Fibroblast of the aortic adventitia (primary cell): ENCODE measurements at regions not wholly inside any gene's neighbourhood (a gene's known extent, or its start where the extent isn't known, plus 50 kb on each side); places are given as distances from the start of the nearest gene placed in this dataset.

Source experiments
- DNase-seq: peaks from one replicate; pipeline ENCODE4 v3.0.0-alpha.2; 2010; ENCODE audit warnings: low read depth
- H3K4me3 ChIP-seq: 2 replicates; pipeline ENCODE4 v1.5.1; 2011; ENCODE audit warnings: low read depth, mild to moderate bottlenecking, control low read depth, low read length, moderate library complexity
- TF ChIP-seq, protein P1 (sequence below): IDR thresholded peaks from 2 replicates; pipeline ENCODE4 v1.5.1; 2011; ENCODE audit warnings: mild to moderate bottlenecking, low read length, control low read depth, inconsistent platforms; ENCODE audit not compliant: insufficient read depth

DNA sequence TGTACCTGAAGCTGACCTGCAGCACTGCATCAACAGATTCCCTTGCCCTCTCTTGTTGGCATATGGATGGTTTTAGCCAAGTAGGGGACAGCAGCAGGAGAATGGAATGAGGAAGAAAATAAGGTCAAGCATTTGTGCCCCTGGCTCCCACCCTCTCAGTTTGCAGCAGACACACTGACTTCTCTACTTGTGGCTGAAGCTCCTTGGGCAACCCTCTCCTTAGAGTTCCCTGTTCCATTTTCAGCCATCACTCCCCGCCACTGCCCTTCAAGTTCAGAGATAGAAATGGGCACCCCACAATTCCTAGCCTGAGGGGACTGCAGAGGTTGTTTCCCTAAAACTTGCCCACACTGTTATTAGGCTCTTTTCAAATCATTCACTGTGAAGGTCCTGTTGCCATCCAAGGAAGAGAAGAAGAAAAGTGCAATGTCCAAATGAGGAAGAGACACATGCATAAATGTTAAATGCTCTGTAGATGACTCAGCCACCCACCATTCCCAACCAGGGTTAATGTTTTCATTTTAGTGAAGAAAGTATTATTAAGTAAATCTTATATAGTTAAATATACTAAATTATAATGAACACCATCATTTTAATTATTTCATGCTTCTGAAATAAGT lies 295.9 kb upstream of the UBE2E2 start:
- H3K4me3 ChIP-seq = no peak overlapping the region
- TF ChIP-seq, protein P1, sequence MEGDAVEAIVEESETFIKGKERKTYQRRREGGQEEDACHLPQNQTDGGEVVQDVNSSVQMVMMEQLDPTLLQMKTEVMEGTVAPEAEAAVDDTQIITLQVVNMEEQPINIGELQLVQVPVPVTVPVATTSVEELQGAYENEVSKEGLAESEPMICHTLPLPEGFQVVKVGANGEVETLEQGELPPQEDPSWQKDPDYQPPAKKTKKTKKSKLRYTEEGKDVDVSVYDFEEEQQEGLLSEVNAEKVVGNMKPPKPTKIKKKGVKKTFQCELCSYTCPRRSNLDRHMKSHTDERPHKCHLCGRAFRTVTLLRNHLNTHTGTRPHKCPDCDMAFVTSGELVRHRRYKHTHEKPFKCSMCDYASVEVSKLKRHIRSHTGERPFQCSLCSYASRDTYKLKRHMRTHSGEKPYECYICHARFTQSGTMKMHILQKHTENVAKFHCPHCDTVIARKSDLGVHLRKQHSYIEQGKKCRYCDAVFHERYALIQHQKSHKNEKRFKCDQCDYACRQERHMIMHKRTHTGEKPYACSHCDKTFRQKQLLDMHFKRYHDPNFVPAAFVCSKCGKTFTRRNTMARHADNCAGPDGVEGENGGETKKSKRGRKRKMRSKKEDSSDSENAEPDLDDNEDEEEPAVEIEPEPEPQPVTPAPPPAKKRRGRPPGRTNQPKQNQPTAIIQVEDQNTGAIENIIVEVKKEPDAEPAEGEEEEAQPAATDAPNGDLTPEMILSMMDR = no peak
- DNase-seq = no peak

DNA sequence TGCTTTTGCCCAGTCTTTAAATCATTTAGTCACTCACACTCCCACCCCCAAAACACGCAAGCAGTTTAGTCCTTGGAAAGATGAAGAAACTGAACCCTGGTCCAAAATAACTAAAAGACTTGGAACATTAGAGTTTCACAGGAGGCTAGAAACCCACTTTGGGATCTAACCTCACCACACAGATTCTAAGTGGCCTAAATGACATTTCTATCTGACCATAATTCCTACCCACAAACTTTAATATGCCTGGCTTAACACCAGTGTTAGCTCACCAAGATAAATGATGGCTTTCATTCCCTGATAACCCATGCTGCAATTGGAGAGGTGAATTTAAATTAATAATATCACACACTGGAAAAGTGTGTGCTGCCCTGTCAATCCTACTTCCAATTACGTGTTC lies 295.3 kb upstream of the UBE2E2 start:
- TF ChIP-seq, protein P1 = no peak
- H3K4me3 ChIP-seq = no peak overlapping the region
- no peak for DNase-seq

DNA sequence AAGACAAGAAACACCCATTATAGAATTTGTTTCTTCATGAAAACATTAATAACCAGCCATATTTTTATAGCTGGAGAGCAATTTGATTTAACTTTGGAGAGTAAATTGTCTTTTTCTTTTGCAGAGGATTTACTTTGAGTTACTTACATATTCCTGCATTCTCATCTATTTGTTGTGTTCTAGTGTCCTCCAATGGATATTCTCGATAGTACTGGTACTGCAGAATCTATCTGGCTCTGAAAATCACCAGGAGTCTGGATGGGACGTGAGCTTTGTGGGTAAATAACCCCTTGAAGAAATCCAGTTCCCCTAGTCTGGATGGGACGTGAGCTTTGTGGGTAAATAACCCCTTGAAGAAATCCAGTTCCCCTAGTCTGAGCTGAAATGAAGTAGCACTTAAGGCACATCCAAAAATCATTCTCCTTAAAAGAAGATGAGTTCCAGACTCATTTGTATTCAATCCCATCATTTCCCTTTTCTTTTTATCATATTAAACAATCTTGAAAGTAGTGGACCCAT lies 294.1 kb upstream of the UBE2E2 start:
- DNase-seq = no peak
- no peak overlapping the region for H3K4me3 ChIP-seq
- TF ChIP-seq, protein P1 = no peak

DNA sequence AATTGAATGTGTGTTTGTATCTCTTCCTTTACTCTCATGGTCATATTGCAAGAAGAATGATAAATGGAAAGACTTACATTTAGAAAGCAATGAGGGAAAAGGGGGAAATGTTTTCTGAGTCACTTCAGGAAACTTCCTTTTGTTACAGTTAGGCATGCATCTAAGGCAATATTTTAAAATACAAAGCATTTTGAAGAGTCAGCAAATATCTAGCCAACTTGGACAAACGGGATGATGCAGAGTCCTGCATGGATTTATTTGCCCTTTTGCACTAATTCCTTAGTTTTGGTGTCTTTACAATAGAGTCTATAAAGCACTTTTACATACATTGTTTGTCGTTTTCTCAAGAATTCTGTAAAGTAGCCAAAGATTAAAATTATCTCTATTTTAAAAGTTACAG lies 286.2 kb upstream of the UBE2E2 start:
- TF ChIP-seq, protein P1 = no peak
- no peak for DNase-seq
- H3K4me3 ChIP-seq = no peak overlapping the region

DNA sequence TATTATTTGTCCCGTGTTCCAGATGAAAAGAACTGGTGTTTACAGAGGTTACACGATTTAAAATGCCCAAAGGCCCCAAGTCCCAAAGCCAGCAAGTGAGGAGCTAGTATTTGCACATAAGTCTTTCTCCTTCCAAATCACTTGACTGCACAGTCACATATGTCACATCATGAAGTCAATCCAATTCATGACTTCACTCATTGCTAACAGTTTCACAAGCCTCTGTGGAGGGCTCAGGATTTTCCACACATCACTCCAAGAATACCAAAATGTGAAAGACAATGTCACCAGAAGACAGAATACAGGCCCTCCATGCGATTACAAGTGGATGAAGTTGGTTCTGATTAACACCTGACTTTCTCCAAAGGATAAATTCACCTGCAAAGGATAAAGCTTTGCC lies 283.1 kb upstream of the UBE2E2 start:
- TF ChIP-seq, protein P1 = no peak
- DNase-seq = no peak

DNA sequence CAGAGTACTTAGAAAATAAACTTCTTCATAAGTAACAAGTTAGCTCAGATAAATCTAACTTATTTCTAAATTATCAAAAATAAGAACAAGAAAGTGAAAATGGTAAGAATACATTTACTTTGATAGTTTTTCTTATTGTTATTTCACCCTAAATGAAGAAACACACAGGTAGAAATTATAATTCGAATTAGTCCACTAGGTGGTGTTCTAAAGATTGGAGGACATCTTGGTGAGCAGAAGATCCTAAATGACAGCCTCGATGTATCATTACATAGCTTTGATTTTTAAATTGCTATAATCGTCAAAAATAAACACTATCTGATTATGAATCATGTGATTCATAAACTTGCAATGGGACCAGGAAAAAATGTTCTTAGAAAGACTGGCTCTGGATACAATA lies 280.8 kb upstream of the UBE2E2 start:
- DNase-seq = peak; percentile 29
- TF ChIP-seq, protein P1 = peak; percentile 31
- no peak overlapping the region for H3K4me3 ChIP-seq

More for the DNA sequence above, 283.1 kb upstream of the UBE2E2 start:
- no peak overlapping the region for H3K4me3 ChIP-seq

DNA sequence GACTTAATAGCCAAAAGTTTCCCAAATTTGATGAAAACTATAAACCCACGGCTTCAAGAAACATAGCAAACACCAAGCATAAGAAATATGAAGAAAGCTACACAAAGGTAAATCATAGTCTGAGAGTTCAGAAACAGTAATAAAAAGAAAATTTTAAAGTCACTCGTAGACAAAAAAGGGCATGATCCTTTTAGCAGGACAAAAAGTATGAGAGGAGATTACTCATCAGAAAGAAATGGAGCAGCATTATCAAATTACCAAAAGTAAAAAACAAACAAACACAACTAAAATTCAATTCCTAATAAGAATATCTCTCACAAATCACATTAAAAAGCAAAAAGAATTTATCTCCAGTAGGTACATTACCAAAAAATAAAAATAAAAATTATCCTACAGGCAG lies 279.4 kb upstream of the UBE2E2 start:
- DNase-seq = no peak
- TF ChIP-seq, protein P1 = no peak
- no peak overlapping the region for H3K4me3 ChIP-seq
